ENCODE measurements at regions not wholly inside any gene's neighbourhood (a gene's known extent, or its start where the extent isn't known, plus 50 kb on each side); places are given as distances from the start of the nearest gene placed in this dataset.

DNA sequence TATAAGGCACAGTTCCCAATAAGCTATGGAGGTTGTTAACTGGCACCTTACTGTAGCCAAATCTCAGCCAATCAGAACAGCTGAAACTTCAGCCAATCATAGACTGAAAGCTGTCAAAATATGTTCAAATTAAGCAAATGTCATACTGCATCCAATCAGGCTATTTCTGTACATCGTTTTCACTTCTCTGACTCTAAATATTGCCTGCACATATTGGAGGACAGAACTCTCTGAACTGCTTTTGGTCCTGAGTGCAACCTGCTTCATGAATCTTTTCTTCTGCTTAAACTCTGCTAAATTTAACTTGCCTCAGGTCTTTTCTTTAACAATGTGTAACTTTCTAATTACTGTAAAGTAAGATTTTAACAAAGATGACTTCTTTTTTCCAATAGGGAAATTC is 1198.9 kb upstream of the PCDH7 start:
- DNase-seq, result no peak
- in situ Hi-C loops (cut with MboI; ENCODE audit: low pct_unique_long_range_greater_than_20kb, low sequenced_read_pairs), result no loop called here

DNA sequence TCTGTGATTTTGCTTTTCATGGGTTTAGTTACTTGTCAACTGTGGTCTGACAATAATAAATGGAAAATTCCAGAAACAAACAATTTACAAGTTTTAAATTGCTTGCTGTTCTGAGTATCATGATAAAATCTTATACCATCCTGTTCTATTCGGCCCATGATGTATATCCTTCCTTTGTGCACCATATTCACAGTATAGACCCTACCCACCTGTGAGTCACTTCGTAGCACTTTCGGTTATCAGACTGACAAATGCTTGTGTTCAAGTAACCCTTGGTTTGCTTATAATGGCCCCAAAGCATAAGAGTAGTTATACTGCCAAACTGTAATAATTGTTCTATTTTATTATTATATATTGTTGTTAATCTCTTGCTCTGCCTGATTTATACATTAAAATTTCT is 1183.4 kb upstream of the PCDH7 start:
- DNase-seq, result no peak
- in situ Hi-C loops (cut with MboI; ENCODE audit: low pct_unique_long_range_greater_than_20kb, low sequenced_read_pairs), result no loop called here

DNA sequence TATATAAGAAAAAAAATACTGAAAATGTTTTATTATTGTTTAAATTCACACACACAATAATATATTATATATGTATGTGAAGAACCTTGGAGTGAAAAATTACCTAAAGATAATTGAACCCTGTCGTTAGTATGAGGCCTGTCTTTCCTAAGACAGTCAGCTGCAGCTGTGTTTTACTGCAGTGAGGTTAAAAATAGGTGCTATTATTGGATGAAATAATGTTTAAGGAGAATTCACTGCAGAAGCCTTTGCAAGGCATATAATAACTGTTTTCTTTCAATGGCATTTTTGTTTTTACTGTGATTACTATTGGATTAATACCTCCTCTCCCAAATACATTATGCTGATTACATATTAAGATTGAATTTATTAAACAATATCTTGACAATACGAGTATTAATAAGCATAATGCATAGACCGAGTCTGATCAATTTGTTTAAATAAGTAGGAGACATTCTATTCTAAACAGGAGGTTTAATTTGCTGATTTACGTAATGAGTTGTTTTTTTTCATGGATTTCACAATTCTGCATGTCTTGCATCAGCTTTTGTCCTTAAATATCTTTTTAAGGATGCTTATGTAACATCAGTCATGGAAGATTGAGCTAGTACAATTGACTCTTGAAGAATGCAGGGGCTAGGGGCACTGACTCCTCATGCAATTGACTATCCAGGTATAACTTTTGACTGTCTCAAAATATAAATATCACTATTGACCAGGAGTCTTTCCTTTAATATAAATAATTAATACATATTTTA is 1181.1 kb upstream of the PCDH7 start:
- DNase-seq, result no peak
- in situ Hi-C loops (cut with MboI; ENCODE audit: low pct_unique_long_range_greater_than_20kb, low sequenced_read_pairs), result no loop called here

DNA sequence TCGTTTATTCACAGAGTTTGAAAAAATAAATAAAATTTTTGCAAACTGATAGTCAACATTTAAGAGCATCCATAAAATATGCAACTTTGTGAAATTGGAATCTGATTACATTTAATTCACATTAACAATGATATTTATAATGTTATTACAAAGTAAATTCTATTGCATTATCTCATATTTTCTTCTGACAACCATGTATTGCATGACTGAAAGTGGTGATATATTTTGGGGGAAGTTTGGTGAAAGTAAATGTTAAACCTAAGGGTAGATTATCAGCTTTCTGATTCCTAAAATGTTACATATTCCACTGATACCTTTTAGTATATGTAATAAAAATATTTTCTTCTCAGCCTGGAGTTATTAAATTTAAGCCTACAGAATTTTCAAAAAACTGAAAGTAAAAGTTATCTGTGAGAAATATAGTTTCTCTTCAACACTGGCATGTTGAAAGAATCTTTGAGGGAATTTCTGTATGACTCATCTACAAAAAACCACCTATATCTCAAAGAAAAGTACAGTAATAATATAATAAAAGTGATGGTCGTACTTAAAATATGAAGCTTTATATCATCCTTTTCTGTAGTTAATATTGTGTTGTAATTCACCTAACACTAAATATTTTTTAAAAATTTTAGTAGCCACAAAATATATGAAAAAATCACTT is 1179.6 kb upstream of the PCDH7 start:
- in situ Hi-C loops (cut with MboI; ENCODE audit: low pct_unique_long_range_greater_than_20kb, low sequenced_read_pairs), result no loop called here
- DNase-seq, result no peak

DNA sequence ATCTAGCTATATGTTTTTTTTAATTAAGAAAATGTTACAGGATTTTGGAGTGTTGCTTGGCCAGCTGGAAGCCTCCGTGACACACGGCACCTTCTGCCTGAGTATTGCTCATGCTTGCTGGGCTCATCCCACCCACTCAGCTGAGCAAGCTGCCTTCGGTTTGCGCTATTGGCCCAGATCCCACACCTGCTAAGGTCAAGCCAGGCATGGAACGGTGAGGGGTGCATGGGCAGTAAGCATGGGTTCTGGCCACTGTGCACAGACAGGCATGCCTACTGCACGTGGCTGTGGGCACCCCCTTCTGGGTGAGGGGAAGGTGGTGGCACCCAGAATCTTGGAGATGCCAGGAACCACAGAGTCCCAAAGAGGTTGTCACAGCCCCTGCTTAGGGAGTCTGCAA is 1178.4 kb upstream of the PCDH7 start:
- DNase-seq, result no peak
- in situ Hi-C loops (cut with MboI; ENCODE audit: low pct_unique_long_range_greater_than_20kb, low sequenced_read_pairs), result no loop called here

DNA sequence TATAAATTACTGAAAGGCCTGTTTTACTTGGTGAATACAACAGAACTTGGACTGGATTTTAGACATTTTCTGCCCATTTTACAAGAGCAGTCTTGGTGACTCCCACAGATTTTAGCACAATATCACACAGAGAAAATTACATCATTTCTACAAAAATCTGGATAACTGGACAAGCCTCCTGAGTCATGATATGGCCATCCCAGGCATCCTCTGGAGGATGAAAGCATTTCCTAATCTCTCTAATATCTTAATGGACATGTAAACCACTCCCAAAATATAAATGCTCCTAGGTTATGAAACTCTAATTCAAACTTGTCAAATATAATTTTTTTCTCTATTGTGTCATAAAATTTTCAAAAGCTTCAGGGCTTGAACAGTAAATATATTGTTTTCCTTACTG is 1170.8 kb upstream of the PCDH7 start:
- in situ Hi-C loops (cut with MboI; ENCODE audit: low pct_unique_long_range_greater_than_20kb, low sequenced_read_pairs), result no loop called here
- DNase-seq, result no peak

DNA sequence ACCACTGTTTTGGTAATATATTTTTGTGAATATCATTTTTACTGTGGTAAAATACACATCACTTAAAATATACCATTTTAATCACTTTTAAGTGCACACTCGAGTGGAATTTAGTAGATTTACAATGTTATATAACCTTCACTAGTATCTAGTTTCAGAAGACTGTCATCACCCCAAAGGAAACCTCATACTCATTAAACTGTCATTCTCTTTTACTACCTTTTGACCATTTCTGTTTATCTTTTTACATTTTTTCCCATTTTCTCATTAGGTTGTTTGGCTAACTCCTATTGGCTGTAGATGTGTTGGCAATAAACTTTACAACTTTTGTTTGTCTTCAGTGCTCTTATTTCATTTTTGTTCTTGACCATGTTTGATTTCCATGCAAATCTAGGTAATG is 1168.3 kb upstream of the PCDH7 start:
- no peak for DNase-seq
- in situ Hi-C loops (cut with MboI; ENCODE audit: low pct_unique_long_range_greater_than_20kb, low sequenced_read_pairs), result no loop called here

DNA sequence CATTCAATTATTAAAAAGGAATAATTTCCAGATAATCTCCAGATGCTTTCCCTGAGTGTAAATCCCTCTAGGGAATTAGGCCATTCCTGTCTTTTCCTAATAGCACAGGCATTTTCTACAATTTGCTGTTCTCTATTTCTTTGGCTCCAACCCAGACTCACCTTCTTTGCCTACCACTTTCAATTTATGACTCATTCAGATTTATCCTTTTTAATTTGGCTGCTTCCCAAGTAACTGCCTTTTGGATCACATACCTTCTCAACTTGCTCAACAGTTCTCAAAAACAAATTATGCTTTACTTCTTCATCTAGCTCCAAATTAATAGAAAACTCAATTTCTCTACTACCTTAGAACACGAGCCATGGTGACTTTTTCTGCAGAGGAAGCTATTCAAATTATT is 1166.3 kb upstream of the PCDH7 start:
- in situ Hi-C loops (cut with MboI; ENCODE audit: low pct_unique_long_range_greater_than_20kb, low sequenced_read_pairs), result no loop called here
- DNase-seq, result no peak

DNA sequence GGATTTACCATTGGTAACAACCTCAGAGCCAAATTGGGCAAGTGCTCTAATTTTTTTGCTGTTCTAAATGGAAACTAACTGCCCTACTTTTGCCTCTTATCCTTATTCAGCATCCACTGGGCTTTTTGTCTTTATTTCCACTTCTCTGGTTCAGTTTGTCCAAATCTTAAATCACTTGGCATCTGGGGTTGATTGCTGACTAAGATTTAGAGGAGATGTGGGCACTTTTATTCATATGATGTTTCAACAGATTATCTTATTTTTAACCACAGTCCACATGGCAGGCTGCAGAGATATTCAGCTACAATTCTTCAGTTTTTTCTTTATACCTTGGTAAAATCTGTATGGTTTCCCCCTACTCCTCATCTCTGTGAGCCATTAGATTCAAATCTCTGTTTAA is 1161.4 kb upstream of the PCDH7 start:
- in situ Hi-C loops (cut with MboI; ENCODE audit: low pct_unique_long_range_greater_than_20kb, low sequenced_read_pairs), result no loop called here

DNA sequence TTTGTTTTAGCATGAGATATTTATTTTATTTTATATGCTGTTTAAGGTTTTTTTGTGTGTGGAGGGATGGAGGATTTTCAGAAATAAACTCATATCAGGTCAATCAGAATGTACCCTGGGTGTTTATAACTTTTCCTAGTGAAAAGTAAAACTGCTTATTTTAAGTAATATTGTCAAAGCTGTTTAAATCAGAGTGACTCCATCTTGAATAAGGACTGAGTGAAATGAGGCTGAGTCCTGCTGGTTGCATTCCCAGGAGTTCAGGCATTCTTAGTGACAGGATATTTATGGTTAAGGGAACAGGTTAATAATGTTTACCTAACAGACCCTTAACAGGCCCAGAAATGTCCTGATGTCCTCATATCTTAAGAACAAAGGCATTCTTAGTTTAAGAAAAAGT is 1160.9 kb upstream of the PCDH7 start:
- no peak for DNase-seq
- in situ Hi-C loops (cut with MboI; ENCODE audit: low pct_unique_long_range_greater_than_20kb, low sequenced_read_pairs), result no loop called here

More for the DNA sequence above, 1161.4 kb upstream of the PCDH7 start:
- DNase-seq, result no peak

DNA sequence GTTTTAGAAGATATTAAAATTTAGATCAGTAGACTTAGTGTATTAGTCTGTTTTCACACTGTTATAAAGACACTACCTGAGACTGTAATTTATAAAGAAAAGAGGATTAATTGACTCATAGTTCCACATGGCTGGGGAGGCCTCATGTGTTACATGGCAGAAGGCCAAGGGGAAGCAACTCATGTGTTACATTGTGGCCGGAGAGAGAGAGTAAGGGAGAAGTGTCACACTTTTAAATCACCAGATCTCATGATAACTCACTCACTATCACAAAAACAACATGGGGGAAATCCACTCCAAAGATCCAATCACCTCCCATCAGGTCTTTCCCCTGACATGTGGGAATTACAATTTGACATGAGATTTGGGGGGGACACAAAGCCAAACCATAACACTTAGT is 1159.7 kb upstream of the PCDH7 start:
- in situ Hi-C loops (cut with MboI; ENCODE audit: low pct_unique_long_range_greater_than_20kb, low sequenced_read_pairs), result no loop called here
- no peak for DNase-seq

DNA sequence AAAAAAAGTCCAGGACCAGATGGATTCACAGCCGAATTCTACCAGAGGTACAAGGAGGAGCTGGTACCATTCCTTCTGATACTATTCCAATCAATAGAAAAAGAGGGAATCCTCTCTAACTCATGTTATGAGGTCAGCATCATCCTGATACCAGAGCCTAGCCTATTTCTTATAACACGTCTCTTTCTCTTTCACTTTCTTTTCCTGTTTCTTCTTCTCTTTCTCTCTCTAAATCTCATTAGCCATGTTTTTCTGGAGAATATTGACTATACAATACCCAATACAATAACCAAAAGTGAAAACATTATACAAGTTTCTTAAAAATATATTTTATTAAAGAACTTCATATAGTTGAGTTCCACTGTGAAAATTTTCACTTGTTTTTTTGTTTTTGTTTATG is 1154.9 kb upstream of the PCDH7 start:
- in situ Hi-C loops (cut with MboI; ENCODE audit: low pct_unique_long_range_greater_than_20kb, low sequenced_read_pairs), result no loop called here
- no peak for DNase-seq

DNA sequence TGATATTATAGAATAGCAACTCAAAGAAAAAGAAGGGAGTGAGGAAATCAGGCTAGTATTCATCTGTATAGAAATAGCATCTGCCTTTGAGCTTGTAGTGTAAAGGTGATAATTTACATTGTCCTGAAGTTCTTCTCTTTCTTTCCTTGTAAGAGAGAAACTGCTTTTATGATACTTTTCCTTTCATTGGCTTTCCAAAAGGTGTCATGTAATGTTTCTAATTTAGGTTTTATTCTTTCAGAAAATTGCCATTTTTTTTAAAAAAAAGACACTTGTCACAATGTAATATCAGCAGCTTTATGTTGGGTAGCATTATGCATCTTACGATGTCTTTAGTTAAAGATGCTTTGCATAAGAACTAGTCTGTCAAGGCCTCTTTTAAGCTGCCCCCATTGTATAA is 1153.8 kb upstream of the PCDH7 start:
- in situ Hi-C loops (cut with MboI; ENCODE audit: low pct_unique_long_range_greater_than_20kb, low sequenced_read_pairs), result no loop called here

DNA sequence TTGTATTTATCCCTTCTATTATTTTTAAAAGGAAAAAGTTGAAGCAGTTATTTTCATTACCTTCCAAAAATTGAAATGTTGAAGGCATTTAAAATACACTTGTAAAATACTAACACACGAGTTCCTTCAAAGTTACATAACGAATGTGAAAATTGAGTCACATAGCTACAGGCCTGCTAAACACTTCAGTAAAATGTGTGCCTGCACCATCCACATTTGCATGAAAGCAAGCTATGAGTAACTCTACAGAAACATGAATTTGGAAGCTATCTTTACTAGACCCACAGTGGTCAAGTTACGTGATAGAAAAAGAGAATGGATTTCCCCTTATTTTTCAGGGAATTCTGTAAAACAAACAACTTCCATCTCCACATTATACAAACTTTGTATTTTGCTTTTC is 1148.8 kb upstream of the PCDH7 start:
- in situ Hi-C loops (cut with MboI; ENCODE audit: low pct_unique_long_range_greater_than_20kb, low sequenced_read_pairs), result no loop called here
- DNase-seq, result no peak

More for the DNA sequence above, 1153.8 kb upstream of the PCDH7 start:
- no peak for DNase-seq

DNA sequence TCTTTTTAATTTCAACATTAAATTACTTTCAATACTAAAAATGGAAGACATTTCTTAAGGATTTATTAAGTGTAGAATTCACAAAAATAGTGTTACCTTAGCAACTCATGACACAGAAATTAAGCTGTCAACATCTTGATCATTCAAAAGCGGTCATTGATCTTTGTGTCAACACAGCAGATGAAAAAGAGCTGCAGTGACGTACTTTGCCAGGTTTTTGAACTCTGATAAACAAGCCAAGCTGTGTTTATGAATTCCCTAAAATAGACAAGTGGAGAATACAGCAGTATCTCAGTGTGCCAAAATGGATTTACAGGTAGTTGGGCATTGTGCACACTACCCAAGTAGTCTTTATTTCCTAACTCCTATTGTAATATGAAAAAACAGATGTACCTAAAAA is 1141.8 kb upstream of the PCDH7 start:
- no peak for DNase-seq
- in situ Hi-C loops (cut with MboI; ENCODE audit: low pct_unique_long_range_greater_than_20kb, low sequenced_read_pairs), result no loop called here

DNA sequence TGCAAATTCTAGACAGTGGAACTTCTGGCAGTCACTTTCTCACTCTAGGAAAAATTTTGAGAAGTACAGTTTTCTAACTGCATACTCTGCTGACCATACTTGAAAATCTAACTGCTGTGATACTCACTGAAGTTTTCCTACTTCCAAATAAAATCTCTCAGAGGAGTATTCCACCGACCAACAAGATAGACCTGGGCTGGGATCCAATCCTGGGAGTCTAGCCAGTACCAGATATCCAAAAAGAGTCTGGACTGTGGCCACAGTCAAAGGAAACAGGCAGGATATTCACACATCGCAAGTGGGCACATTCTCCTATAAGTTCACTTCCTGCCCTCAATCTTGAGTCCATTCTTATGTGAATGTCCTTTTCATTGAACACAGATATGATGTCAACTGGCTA is 1138.7 kb upstream of the PCDH7 start:
- in situ Hi-C loops (cut with MboI; ENCODE audit: low pct_unique_long_range_greater_than_20kb, low sequenced_read_pairs), result no loop called here
- no peak for DNase-seq

DNA sequence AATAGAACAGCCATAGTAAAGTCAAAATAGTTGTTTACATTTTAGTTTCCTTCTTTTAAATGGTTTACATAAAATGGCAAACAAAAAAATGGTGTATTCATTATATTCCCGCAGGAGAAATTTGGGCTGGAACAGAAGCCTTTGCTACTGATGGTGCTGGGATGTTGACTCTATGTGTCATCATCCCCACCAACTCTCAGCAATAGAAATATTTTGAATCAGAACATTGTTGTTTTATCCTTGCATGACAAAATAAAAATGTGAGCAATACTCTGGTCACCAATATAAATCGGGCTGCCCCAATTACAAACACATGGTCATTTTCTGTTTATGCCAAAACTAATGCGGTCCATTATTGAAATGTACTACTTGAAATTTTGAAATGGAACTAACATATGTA is 1131.6 kb upstream of the PCDH7 start:
- in situ Hi-C loops (cut with MboI; ENCODE audit: low pct_unique_long_range_greater_than_20kb, low sequenced_read_pairs), result no loop called here
- no peak for DNase-seq

DNA sequence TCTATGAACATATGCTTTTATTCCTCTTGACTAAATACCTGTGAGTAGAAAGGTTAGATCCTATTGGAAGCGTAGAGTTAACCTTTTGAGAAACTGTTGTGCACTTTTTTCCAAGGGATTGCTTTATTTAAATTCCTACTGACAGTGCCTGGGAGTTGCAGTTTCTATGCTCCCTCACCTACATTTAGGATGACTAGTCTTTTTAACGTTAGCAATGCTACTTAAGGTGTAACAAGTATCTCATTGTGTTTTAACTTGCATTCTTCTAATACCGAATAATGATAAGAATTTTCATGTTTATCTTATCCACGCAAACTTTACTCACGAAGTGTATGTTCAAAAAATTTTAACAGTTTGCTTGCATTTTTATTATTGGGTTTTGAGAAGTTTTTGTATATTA is 1123.9 kb upstream of the PCDH7 start:
- in situ Hi-C loops (cut with MboI; ENCODE audit: low pct_unique_long_range_greater_than_20kb, low sequenced_read_pairs), result no loop called here
- DNase-seq, result no peak

DNA sequence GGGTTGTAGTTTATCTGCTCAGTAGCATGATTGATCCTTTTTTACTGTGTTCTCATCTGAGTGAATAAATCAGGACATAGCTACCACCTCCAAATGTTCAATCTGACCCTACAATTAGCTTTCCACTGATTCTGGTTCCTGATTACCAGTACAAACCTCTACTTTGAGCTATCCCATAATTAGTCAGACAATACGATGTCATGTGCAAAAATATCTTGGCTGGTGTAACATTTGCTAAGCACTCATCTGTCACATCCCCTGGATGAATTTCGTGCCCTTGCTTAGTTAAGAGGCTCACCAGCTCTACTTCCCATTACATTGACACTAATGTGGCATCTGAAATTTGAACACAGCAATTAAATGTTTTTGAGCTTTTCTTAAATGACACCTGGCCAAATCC is 1101.0 kb upstream of the PCDH7 start:
- DNase-seq, result no peak
- in situ Hi-C loops (cut with MboI; ENCODE audit: low pct_unique_long_range_greater_than_20kb, low sequenced_read_pairs), result no loop called here

DNA sequence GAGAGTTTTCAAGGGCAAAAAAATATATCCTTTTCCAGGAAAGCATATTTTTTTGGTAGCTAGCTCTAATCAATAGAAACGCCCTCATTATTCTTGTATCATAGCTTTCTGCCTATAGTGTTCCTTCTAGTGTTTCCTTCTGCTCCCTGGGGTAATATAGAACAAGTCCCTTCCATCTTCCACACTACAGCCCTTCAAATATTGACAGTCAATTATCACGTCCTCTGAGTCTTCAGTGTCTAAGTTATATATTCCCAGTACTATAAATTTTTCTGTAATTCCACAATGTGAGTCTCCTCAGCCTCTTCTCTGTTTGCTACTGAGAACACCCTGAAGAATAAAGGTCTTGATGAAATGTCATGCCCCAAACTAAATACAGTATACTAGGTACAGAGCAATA is 1088.0 kb upstream of the PCDH7 start:
- in situ Hi-C loops (cut with MboI; ENCODE audit: low pct_unique_long_range_greater_than_20kb, low sequenced_read_pairs), result no loop called here

DNA sequence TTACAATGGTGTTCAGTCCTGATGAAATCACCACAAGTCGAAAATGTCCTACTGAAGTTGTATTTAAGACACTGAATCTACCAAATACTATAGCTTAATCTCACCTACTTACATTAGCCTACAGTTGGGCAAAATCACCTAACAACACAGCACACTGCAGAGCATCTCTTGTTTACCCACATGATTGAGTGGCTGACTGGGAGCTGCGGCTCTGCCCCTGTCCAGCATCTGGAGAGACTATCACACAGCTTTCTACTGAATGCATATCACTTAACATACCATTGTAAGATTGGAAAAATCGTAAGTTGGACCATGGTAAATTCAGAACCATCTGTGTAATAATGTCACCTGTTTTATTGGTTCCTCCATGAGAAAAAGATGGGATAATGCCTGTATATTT is 1083.2 kb upstream of the PCDH7 start:
- in situ Hi-C loops (cut with MboI; ENCODE audit: low pct_unique_long_range_greater_than_20kb, low sequenced_read_pairs), result no loop called here
- DNase-seq, result no peak

More for the DNA sequence above, 1088.0 kb upstream of the PCDH7 start:
- DNase-seq, result no peak

Measured in KBM-7 (cell line).